ENCODE measurements at regions not wholly inside any gene's neighbourhood (a gene's known extent, or its start where the extent isn't known, plus 50 kb on each side); places are given as distances from the start of the nearest gene placed in this dataset.

DNA sequence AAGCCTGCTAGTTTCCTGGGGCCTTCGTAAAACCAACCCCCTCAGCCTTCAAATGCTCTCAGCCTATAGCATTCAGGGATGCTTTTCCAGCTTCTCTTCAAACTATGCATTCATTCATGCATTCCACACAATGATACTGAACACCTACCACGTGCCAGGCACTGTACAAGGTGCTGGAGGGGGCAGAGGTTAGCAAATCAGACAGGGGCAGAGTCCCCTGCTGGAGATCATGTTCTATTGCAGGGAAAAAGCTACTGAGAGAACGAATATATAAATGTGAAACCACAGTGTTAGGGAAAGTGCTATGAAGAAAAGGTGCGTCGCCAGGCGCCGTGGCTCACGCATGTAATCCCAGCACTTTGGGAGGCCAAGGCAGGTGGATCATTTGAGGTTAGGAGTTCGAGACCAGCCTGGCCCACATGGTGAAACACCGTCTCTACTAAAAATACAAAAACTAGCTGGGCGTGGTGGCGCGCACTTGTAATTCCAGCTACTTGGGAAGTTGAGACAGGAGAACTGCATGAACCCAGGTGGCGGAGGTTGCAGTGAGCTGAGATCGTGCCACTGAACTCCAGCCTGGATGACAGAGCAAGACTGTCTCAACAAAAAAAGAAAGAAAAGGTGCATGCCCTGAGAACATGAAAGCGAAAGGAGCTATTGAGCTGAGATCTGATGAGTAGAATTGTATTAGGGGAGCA is 64.6 kb upstream of the CALN1 start:
- TF ChIP-seq POLR2A (IDR thresholded peaks at IDR 0.05; ENCODE audit: low read length) = no peak
- TF ChIP-seq GATA1 (IDR thresholded peaks at IDR 0.05; ENCODE audit: low read depth, low read length) = no peak

Measured in erythroblast (primary cell).